Body of pancreas (tissue), 4 donors: ENCODE measurements at regions not wholly inside any gene's neighbourhood (a gene's known extent, or its start where the extent isn't known, plus 50 kb on each side); places are given as distances from the start of the nearest gene placed in this dataset.
"Not testable (repeated sequence)": the region's sequence is repeated elsewhere in the genome, so short reads cannot be mapped to it uniquely, and the experiment has no call there.

ENCODE experiments used
- CTCF ChIP-seq, 7 experiments: fragments of 450-650 bp in 4 of 7; fragments of 200-600 bp in 3 of 7; sonication (generic) in 3 of 7; IDR thresholded peaks; one replicate each; pipeline ENCODE4 v1.5.1; 2016 to 2019; ENCODE audit warnings: antibody characterized with exemption in 7 of 7
- POLR2A ChIP-seq, 3 donors: fragments of 450-650 bp; IDR thresholded peaks; one replicate each; pipeline ENCODE4 v1.6.1; 2016; ENCODE audit warnings: antibody characterized with exemption in 3 of 3, mild to moderate bottlenecking in 2 of 3

- TF ChIP-seq CTCF, POLR2A (IDR thresholded peaks at IDR 0.05): not testable (repeated sequence)
Observed at GRCh38 chr14:43256996-43257395, 1250.1 kb downstream of the FSCB start.
